HG03159 (cell line): ENCODE measurements at regions not wholly inside any gene's neighbourhood (a gene's known extent, or its start where the extent isn't known, plus 50 kb on each side); places are given as distances from the start of the nearest gene placed in this dataset.
A peak's percentile ranks its signal among the peaks of the same experiment; 100 is the strongest.
"Not testable (repeated sequence)": the region's sequence is repeated elsewhere in the genome, so short reads cannot be mapped to it uniquely, and the experiment has no call there.

Experiments
- ATAC-seq: cut with Tn5 transposase; IDR thresholded peaks from one replicate; pipeline ENCODE4 v1.9.1; 2021; ENCODE audit warnings: mild to moderate bottlenecking, moderate library complexity; ENCODE audit not compliant: unreplicated experiment

DNA sequence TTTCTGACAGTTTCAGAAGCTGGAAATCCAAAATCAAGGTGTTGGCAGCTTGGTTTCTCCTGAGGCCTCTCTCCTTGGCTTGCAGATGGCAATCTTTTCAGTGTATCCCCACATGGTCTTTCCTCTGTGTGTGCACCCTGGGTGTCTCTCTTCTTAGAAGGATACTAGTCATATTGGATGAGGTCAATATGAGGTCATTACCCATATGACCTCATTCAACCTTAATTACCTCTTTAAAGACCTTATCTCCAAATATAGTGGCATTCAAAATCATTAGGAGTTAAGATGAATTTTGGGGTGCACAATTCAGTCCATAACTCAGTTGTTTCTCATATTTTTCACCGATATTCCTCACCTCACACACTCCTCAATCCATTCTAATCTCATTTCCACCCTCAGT is 92.4 kb upstream of the TGM3 start:
- ATAC-seq, result no peak

DNA sequence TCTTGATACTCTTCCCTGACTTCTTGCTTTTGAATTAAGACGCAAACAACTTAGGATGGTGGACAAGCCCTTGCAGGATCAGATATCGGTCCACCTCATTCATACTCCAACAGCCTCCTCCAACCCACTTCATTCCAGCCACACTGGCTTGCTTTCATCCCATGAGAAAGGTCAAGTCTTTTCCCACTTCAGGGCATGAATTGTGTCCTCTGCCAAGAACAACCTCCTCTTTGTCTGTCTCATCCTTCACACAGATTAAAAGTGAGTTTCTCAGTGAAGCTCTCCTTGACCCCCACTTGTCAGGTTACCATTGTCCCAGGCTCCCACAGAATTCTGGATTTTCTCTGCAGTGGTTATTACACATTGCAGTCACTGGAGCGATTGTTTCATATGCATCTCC is 91.8 kb upstream of the TGM3 start:
- no peak for ATAC-seq

DNA sequence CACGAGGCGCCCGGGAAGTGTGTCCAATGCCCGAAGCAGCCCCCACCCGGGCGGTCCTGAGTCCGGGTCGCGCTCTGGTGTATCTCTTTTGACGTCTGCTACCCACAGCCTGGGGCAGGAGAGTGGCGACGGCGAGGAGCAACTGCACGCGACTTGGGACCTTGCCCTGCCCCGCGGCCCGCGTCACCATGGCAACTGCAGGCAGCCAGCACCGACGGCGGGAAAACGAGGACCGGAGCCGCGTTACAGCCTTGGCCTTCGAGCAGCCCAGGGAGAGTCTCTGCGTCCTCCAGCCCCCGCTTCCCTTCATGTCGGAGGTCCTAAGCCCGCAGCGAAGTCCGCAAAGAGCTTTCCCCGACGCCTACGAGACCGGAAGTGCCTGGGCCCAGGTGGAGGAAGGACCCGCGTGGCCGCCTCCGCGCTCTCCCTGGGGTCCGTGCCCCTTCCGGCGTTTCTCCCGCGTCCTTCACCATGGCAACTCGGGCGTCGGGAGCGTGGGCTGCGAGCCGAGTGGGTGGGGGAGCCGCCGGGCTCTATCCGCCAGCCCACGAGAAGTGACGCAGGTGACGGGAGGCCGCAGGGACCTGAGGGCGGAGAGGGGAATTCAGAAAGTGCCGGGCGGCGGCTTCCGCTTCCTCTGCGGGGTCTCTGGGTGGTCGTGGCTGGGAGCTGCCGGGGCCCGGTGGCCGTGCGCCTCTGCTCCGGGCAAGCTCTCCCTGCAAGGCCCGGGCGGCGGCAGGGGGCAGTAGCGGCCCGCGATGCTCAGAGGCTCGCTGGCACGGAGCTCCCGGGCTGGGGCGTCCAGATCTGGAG is 88.6 kb upstream of the TGM3 start:
- ATAC-seq, result peak; percentile 52

DNA sequence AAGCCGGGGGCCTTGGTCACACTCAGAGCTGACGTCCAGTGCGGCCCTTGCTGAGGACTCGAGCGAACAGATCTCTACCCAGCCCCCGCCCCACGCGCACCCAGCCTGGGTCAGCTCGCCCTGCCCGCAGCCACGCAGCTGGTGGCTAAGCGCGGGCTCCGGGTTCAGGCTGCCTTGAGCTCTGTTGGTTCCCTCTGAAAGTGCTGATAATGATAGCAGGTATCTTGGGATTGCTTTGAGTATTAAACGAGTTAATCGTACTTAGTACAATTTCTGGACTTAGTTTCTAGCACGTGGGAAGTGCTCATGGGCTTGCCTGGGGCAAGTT is 88.1 kb upstream of the TGM3 start:
- ATAC-seq, result no peak

DNA sequence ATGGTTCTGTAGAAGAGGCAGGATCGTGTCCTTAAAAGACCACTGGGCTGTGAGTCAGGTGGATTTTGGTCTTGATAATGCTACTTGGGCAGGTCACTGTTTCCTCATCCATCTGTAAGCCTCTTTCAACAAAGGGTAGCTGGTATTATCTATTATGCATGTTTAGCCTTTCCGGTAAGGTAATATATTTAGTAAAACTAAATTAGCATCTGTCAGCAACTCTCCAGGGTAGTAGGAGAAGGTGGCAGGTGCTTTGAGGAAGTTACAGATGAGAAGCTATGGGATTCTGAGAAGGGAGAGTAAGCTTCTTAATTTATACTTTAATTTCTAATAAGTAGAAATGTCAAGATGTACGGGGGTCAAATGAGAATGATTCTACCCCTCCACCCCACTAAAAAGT is 86.9 kb upstream of the TGM3 start:
- no peak for ATAC-seq

DNA sequence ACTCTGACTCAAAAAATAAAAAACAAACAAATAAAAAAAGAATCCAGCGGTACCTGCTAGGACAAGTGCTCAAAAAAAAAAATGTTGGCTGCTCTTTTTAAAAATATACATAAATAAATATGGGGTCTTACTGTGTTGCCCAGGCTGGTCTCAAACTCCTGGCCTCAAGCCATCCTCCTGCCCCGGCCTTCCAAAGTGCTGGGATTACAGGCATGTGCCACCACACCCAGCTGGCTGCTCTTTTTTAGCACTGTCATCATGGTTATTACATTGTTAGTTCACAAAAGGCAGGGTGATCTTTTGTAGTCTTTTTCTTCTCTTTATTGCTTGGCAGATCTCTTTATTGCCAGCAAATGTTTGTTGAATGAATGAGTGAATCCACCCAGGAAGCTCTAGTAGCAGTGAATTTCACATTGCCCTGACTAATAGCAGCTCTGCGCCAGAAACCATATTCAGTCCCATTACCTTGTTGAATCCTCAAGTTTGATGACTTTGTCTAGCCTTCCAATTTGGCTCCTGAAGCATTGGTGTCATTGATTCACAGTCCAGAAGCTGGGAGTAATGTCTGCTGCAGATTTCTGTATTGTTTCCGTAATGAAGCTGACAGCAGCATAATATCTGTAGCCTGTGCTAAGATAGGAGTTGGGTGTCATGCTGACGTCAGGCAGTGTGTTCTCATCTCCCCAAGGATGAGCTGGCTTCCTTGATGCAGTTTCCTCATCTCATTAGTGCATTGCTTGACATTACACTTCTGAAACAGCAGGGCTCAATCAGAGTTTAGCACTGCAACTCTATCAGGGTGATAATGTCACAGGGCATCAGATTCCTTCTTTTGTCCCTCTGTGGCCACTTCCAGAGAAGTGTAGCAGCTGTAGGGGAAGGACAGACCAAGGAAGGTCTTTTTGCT is 84.9 kb upstream of the TGM3 start:
- ATAC-seq, result no peak

DNA sequence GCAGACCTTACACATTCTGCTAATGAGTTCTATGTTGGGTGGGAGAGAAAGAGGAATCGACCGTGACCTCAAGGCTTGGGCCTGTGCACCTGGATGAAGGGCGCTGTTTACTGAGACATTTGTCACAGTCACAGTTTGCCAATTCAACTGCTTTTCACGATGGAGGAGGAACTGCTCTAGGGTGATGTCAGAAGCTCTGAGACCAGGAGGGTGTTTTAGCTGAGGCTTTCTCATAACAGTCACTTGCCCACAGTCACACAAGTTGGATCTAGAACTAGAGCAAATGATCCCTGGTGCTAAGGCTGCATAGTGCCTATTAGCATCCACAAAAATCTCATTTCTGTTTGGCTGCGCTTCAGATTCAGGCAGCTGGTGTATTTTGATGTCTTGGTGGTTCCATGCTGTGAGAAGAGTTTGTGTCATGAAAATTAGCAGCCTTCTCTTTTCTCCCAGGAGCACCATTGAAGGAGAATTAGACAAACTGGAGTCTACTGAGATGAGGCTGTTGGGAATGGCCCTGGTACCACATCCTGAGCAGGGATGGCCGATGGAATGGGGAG is 83.3 kb upstream of the TGM3 start:
- no peak for ATAC-seq

DNA sequence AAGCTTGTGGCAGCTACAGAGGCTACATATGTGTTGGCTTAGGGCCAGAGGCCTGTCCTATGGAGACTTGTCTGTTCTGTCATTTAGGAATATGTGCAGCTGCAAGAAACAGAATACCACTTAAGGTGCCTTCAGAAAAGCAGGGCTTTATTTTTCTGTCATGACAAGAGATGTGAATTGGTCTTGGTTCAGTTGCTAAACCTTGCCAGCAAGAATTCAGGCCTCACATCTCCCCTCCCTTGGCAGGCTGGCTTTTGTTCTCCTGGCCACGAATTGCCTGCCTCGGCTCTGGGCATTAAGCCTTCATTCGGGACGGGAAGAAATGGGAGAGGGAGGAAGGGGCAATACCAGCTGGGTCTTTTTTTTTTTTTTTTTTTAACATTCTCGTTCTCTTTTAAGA is 82.4 kb upstream of the TGM3 start:
- ATAC-seq, result no peak

DNA sequence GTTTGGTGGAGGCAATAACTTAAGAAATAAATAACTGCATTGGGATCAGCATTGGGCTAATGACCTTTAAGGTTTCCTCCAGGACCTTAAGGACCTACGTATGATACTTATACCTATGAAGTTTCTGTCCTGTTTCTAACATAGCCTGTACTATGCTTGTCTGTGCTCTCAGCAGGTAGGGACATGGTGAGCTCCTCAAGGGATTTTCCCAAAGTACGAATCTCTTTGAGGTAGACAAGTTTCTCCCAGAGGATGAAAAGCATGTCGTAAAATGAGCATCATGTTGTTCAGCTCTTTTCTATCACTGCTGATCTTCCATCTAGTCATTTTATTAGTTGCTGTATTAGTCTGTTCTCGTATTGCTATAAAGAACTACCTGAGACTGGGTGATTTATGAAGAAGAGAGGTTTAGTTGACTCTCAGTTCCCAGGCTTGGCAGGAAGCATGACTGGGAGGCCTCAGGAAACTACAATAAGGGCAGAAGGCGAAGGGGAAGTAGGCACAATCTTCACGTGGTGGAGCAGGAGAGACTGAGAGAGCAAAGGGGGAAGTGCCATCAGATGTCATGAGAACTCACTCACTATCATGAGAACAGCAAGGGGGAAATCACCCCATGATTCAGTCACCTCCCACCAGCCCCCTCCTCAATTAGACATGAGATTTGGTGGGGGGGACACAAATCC is 77.8 kb upstream of the TGM3 start:
- no peak for ATAC-seq

DNA sequence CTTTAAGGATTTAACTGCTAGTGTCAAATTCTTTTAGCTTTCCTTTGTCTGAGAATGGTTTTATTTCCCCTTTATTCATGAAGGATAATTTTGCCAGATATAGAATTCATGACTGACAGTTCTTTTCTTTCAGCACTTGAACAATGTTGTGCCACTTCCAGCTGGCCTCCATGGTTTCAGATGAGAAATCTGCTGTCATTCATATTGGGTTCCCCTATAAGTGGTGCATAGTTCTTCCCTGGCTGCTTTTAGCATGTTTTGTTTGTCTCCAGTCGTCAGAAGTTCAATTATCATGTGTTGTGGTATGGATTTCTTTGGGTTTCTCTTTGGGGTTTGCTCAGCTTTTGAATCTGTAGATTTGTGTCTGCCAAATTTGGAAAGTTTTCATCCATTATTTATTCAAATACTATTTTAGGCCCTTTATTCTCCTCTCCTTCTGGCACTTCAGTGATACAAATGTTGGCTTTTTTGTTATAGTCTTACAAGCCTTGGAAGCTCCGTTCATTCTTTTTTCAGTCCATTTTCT is 76.3 kb upstream of the TGM3 start:
- no peak for ATAC-seq

DNA sequence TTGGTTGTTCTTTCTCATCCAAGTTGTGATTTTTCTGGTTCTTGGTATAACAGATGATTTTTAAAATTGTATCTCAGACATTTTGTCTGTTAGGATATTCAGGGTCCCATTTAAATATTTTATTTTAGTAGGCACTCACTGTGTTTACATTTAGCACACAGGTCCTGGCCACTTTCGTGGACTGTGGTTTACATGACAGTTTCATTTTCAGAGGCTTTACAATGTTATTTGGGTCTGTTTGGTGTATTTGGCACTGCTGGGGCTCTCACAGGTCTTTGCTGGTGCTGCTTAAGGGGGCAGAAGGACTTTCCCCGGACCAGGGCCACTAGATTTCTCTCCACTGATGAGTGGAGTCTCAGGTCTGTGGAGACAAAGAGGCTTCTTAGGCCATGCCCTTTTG is 75.5 kb upstream of the TGM3 start:
- ATAC-seq, result no peak

DNA sequence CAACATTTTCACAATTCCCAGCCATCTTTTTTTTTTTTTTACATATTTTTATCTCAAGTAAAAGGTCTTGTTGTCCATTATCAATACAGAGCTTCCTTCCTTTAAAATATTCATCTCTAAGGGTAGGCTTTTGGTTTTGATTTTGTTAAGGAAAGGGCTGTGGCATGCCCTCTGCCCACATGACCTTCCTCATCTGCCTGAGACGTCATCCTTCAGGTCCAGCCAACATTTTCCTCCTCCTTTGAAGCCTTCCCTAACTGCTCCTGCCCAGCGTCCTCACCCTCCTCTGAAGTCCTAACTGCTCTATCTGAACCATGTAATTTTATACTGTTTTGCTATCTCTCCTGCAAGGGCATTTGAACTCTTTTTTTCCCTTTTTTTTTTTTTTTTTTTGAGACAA is 73.9 kb upstream of the TGM3 start:
- no peak for ATAC-seq

DNA sequence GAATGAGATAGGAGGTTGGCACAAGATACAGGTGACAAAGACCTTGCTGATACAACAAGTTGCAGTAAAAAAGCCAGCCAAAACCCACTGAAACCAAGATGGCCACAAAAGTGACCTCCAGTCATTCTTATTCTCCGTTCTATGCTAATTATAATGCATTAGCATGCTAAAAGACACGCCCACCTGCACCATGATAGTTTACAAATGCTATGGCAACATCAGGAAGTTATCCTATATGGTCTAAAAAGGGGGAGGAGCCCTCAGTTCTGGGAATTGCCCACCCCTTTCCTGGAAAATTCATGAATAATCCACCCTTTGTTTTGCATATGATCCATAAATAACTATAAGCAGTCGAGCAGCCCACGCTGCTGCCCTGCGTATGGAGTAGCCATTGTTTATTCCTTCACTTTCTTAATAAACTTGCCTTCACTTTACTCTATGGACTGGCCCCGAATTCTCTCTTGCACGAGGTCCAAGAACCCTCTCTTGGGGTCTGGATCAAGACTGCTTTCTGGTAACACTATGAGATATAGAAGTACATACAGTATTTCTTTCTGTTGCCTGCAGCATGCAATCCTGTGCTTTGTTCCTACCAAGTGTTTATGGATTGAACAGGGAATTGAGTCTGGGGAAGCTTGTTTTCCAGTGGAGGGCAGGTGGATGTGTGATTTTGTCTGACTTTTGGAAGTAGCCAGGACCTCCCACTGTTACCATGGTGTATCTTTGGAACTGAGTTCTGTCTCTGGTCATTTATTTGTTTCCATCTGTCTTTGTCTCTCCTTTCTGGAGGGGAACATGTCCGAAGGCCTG is 72.0 kb upstream of the TGM3 start:
- ATAC-seq, result no peak

DNA sequence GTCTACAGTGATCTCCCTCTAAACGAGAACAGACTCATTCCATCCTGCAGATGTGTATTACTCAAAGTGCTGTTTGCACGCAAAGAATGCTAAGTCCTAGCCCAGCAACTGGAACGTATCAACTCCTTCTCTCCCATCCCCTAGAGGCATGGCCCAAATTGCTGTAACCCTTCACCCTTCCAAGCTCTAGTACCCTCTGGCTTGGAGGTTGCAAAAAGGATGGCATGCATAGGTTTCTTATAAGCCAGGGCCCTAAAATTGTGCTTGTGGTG is 71.5 kb upstream of the TGM3 start:
- no peak for ATAC-seq

DNA sequence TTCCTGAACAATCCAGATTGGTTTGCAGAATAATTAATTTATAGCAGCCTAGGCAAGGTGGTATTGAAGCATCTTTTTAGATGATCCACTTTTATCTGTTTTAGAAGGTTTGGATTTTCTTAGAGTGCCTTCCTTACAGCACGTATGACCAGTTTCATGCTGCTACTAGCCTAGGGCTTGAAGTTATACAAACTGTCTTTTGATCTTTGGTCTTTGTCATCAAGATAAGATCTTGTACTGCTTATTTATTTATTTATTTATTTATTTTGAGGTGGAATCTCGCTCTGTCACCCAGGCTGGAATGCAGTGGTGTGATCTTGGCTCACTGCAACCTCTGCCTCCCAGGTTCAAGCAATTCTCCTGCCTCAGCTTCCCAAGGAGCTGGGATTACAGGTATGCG is 68.5 kb upstream of the TGM3 start:
- not testable (repeated sequence) for ATAC-seq

DNA sequence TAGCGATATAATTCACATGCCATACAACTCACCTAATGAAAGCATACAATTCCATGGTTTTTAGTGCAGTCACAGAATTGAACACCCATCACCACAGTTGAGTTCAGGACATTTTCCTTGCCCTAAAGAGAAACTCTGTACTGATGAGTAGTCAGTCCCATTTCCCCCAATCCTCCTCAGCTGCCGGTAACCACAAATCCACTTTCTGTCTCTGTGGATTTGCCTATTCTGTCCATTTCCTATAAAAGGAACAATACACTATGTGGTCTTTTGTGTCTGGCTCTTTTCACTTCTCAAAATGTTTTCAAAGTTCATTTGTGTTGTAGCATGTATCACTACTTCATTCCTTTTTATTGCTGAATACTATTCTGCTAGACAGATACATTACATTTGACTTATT is 67.9 kb upstream of the TGM3 start:
- ATAC-seq, result no peak

DNA sequence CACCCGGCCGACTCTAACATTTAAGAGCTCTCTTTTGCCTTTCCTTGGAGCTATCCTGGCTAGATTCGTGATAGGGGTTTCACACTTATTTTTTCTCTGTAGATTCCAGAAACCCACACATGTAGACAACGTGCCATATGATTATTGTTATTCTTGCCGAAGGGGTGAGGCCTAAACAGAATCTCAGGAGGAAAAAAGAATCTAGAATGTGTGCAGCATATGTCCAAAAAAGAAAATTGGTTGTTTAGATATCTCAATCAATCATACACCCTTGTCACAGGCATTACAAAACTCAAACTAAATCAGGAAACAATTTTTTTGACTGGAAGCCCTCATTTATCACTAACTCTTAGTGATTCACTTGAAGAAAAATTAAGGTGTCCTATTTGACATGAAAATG is 66.9 kb upstream of the TGM3 start:
- no peak for ATAC-seq

DNA sequence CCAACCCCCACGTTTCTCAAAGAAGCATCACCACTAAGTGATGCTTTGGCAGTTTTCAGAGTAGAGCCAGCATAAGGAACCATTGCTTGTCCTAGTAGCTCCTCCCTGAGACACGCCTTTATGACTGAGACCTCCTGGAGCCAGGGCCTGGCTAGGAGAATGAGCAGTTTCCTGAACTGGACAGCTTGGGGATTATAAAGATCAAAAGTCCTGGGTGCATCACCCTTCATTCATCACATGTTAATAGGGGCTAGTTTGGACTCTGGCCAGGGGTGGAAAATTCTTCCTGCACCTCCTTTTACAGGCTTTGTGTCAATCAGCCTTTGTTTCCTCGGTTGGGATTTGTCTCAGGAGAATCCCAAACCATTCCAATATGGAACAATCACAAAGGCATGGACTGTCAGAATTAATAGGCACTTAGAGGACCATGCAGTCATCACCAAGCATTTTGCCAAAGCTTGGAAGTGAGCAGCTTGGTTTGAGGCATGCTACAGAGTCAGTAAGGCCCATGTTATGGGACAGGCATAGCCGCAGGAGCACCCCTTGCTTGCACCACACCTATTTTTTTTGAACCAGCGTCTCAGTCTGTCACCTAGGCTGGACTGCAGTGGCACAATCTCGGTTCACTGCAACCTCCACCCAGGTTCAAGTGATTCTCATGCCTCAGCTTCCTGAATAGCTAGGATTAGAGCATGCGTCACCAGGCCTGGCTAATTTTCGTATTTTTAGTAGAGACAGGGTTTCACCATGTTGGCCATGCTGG is 64.9 kb upstream of the TGM3 start:
- ATAC-seq, result no peak

DNA sequence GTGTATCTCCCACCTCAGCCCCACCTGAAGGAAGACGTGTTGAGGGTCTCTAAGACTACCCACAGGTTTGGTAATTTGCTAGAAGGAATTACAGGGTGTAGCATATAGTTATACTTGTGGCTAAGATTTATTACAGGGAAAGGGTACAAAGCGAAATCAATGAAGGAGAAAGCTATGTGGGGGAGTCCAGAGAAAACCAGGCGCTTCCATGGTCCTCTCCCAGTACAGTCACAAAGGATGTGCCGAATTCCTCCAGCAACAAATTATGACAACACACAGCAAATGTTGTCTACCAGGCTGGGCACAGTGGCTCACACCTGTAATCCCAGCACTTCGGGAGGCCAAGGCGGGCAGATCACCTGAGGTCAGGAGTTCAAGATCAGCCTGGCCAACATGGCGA is 64.1 kb upstream of the TGM3 start:
- ATAC-seq, result no peak

DNA sequence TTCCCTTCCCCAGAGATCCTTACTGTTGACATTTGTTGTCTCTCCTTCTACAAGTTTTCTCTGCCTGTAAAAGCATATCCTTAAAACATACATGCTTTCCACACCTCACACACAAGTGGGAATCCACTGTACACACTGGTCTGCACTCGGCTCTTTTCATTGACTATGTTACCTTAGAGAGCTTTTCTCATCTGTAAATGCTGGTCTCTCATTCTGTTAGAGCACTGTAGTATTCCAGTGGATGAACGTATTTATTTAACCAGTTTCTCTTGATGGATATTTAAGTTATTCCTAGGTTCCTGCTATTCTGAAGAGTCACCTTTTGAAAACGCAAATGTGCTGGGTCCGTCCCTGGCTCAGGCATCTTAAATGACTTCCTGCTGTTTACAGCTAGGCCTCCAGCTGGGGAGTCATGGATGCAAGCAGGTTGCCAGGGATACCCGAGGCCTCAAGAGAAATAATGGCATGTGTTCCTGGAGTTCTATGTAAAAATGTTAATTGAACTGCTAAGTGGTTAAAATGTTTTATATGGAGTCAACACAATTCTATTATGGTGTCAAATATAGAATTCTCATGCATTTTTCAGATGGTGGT is 61.1 kb upstream of the TGM3 start:
- no peak for ATAC-seq
